Central memory CD8-positive, alpha-beta T cell (primary cell): ENCODE measurements at regions not wholly inside any gene's neighbourhood (a gene's known extent, or its start where the extent isn't known, plus 50 kb on each side); places are given as distances from the start of the nearest gene placed in this dataset.

Experiments used
- ATAC-seq: fragments of 150-1000 bp; cut with Tn5 transposase; replicated peaks from 2 replicates; pipeline ENCODE4 v1.10.0; 2022; ENCODE audit warnings: mild to moderate bottlenecking, moderate FRiP score, moderate number of reproducible peaks; ENCODE audit not compliant: poor library complexity, severe bottlenecking; ENCODE audit errors: extremely low read depth
- DNase-seq, 2 donors: peaks; one replicate each; pipeline ENCODE4 v3.0.0; 2021; ENCODE audit warnings: low spot score in 2 of 2
- H3K27ac Mint-ChIP-seq: one replicate; pipeline ENCODE4 v1.8.0; 2022; ENCODE audit warnings: low read depth, mild to moderate bottlenecking, moderate library complexity, mixed read lengths
- H3K27me3 Mint-ChIP-seq: one replicate; pipeline ENCODE4 v1.8.0; 2022; ENCODE audit warnings: mixed read lengths
- H3K36me3 Mint-ChIP-seq: one replicate; pipeline ENCODE4 v1.8.0; 2022; ENCODE audit warnings: mild to moderate bottlenecking, moderate library complexity, mixed read lengths; ENCODE audit not compliant: insufficient read depth
- H3K4me1 Mint-ChIP-seq: one replicate; pipeline ENCODE4 v1.8.0; 2022; ENCODE audit warnings: mixed read lengths
- H3K4me3 Mint-ChIP-seq: one replicate; pipeline ENCODE4 v1.8.0; 2022; ENCODE audit warnings: mild to moderate bottlenecking, moderate library complexity, mixed read lengths
- H3K9me3 Mint-ChIP-seq: one replicate; pipeline ENCODE4 v1.8.0; 2022; ENCODE audit warnings: mixed read lengths

DNA sequence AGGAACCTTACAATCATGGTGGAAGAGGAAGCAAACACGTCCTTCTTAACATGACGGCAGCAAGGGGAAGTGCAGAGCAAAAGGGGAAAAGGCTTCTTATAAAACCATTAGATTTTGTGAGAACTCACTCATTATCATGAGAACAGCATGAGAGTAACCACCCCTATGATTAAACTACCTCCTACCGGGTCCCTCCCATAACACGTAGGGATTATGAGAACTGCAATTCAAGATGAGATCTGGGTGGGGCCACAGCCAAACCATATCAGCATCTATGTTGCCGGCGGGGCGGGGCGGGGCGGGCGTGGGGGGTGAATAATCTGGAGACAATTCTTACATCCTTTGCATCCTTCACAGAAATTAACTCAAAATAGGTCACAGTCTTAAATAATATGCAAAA lies 58.8 kb upstream of the GFPT2 start:
- no peak for DNase-seq
- Mint-ChIP-seq H3K27me3 (peaks cover 9% of the 10 kb centered on the region), H3K4me1 (no peaks in the 10 kb centered on the region), H3K36me3 (no peaks in the 10 kb centered on the region), H3K9me3 (peaks cover 6% of the 10 kb centered on the region), H3K27ac (no peak overlapping the region), H3K4me3 (no peak overlapping the region)
- no peak for ATAC-seq

DNA sequence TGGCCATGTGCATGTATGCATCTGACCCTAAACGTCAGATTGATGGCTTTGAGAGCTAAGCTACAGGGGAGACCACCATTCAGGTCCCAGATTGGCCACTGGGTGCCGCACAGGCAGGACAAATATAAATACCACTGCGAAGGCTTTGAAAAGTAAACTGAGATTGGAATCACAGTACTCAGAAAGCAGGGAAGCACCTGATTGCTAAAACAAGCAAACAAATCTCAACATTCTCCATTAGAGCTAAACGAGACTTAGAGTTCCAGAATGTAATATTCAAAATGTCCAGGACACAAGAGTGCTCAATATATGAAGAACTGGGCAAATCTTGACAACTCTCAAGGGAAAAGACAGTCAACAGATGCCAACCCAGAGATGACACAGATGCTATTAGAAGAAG lies 61.0 kb upstream of the GFPT2 start:
- Mint-ChIP-seq H3K4me1 (no peaks in the 10 kb centered on the region), H3K27me3 (peaks cover 19% of the 10 kb centered on the region), H3K4me3 (no peak overlapping the region), H3K27ac (no peak overlapping the region), H3K9me3 (peaks cover 6% of the 10 kb centered on the region), H3K36me3 (no peaks in the 10 kb centered on the region)
- DNase-seq (no peak), ATAC-seq (no peak)

DNA sequence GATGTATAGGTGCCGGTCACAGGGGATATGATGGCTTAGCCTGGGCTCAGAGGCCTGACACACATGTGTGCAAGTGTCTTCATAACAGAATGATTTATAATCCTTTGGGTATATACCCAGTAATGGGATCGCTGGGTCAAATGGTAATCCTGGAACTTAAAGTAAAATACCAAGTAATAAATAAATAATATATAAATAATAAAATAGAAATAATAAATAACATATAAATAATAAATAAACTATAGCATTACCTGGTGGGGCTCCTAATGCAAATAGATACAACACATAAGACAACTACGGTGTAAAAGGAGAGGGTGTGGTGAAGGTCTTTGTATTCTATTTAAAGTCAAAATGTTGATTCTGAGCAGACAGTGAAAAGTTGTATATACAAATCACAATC lies 68.5 kb upstream of the GFPT2 start:
- Mint-ChIP-seq H3K36me3 (no peaks in the 10 kb centered on the region), H3K4me1 (no peaks in the 10 kb centered on the region), H3K27ac (no peak overlapping the region), H3K9me3 (no peaks in the 10 kb centered on the region), H3K4me3 (no peak overlapping the region), H3K27me3 (peaks cover 23% of the 10 kb centered on the region)
- no peak for DNase-seq
- ATAC-seq, result no peak

DNA sequence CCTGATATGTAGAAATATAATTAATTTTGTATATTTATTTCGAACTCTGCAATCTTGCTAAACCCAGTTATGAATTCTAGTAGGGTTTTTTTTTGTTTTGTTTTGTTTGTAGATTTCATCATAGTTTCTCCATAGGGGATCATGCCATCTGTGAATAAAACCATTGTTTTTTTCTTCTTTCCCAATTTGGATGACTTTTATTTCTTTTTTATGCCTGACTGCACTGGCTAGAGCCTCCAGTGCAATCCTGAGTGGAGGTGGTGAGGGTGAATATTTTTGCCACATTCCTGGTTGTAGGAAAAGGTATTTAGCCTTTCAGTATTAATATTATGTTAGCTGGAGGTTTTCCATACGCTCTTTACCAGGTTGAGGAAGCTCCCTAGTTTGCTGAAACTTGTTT lies 70.0 kb upstream of the GFPT2 start:
- H3K36me3 Mint-ChIP-seq, result no peaks in the 10 kb centered on the region
- DNase-seq (no peak), ATAC-seq (no peak)
- no peak overlapping the region for H3K27ac Mint-ChIP-seq
- H3K4me1 Mint-ChIP-seq, result no peaks in the 10 kb centered on the region
- peaks cover 14% of the 10 kb centered on the region for H3K27me3 Mint-ChIP-seq
- no peak overlapping the region for H3K4me3 Mint-ChIP-seq
- no peaks in the 10 kb centered on the region for H3K9me3 Mint-ChIP-seq

DNA sequence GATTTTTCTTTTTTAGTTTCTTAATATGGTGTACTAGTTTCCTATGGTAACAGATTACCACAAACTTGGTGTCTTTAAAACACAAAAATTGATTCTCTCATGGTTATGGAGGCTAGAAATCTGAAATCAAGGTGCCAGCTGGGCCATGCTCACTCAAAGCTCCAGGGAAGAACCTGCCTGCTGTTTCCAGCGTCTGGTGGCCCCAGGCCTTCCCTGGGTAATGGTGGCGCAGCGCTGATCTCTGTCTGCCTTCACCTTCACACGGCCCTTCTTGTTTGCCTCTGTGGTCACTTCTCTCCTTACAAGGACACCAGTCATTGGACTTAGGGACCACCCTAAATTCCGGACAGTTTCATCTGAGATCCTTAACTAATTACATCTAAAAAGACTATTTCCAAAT lies 70.5 kb upstream of the GFPT2 start:
- ATAC-seq (no peak), DNase-seq (no peak)
- Mint-ChIP-seq H3K9me3 (no peaks in the 10 kb centered on the region), H3K4me3 (no peak overlapping the region), H3K36me3 (no peaks in the 10 kb centered on the region), H3K27me3 (peaks cover 13% of the 10 kb centered on the region), H3K27ac (no peak overlapping the region), H3K4me1 (no peaks in the 10 kb centered on the region)

DNA sequence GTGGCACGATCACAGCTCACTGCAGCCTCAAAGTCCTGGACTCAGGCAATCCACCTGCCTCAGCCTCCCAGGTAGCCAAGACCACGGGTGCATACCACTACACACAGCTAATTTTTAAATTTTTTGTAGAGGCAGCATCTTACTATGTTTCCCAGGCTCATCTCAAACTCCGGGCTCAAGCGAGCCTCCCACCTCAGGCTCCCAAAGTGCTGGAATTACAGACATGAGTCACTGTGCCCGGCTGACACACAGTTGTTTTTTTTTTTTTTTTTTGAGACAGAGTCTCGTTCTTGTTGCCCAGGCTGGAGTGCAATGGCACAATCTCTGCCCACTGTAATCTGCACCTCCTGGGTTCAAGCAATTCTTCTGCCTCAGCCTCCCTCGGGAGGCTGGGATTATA lies 70.1 kb upstream of the CNOT6 start:
- peaks cover 13% of the 10 kb centered on the region for H3K27me3 Mint-ChIP-seq
- H3K27ac Mint-ChIP-seq, result no peak overlapping the region
- H3K9me3 Mint-ChIP-seq, result no peaks in the 10 kb centered on the region
- ATAC-seq (no peak), DNase-seq (no peak)
- H3K4me1 Mint-ChIP-seq, result no peaks in the 10 kb centered on the region
- no peaks in the 10 kb centered on the region for H3K36me3 Mint-ChIP-seq
- H3K4me3 Mint-ChIP-seq, result no peak overlapping the region

DNA sequence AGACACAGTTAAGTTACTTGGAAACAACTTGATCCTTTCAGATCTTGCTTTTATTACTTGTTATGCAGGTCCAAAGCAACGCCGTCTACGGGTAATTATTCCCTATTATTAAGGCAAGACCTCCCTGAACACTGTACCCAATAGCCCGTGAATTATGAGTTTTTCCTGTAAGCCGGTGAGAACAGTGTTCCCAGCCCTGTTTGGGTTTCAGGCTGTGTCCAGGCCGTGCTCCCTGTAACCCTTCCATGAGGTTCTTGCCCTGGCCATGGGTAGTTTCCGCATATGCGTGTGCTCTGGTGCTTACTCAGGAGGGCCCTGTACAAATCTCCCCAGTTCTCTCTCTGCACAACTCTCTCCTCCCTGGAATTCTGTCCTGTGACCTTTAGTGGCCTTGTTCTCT lies 65.6 kb upstream of the CNOT6 start:
- Mint-ChIP-seq H3K4me3 (no peak overlapping the region), H3K27ac (no peak overlapping the region), H3K9me3 (no peaks in the 10 kb centered on the region), H3K4me1 (peaks cover 8% of the 10 kb centered on the region), H3K36me3 (no peaks in the 10 kb centered on the region), H3K27me3 (peaks cover 13% of the 10 kb centered on the region)
- no peak for ATAC-seq
- DNase-seq, result no peak

DNA sequence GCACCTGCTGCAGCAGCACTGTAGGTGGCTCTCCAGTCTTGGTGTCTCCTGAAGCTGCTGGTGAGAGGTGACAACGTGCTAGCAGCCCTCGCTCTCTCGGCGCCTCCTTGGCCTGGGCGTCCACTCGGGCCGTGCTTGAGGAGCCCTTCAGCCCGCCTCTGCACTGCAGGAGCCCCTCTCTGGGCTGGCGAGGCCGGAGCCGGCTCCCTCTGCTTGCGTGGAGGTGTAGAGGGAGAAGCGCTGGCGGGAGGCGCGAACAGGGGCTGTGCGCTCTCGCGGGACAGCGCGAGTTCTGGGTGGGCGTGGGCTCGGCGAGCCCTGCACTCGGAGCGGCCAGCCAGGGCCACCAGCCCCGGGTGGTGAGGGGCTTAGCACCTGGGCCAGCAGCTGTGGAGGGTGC lies 62.2 kb upstream of the CNOT6 start:
- Mint-ChIP-seq H3K9me3 (no peaks in the 10 kb centered on the region), H3K27ac (no peak overlapping the region), H3K36me3 (no peaks in the 10 kb centered on the region), H3K4me1 (peaks cover 9% of the 10 kb centered on the region), H3K4me3 (no peak overlapping the region), H3K27me3 (peaks cover 13% of the 10 kb centered on the region)
- DNase-seq, result no peak
- ATAC-seq, result no peak

DNA sequence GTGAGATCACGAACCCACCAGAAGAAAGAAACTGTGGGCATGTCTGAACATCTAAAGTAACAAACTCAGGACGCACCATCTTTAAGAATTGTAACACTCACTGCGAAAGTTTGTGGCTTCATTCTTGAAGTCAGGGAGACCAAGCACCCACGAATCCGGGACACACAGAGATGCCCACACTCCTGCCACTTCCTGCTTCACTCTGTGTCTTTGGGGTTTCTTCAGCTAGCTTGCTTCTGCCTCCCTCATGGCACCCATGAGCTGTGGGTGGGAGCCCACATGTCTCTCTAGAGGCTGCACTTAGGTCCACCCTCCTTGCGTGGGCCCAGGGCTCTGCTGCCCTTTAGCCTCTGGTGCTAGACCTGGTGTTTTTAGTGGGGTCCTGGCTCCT lies 61.2 kb upstream of the CNOT6 start:
- Mint-ChIP-seq H3K27me3 (peaks cover 13% of the 10 kb centered on the region), H3K4me1 (peaks cover 9% of the 10 kb centered on the region), H3K36me3 (no peaks in the 10 kb centered on the region), H3K9me3 (no peaks in the 10 kb centered on the region), H3K4me3 (no peak overlapping the region), H3K27ac (peak overlapping the region; percentile 29)
- peak in 1 of 2 donors; percentile 11 for DNase-seq
- ATAC-seq, result peak; percentile 80

DNA sequence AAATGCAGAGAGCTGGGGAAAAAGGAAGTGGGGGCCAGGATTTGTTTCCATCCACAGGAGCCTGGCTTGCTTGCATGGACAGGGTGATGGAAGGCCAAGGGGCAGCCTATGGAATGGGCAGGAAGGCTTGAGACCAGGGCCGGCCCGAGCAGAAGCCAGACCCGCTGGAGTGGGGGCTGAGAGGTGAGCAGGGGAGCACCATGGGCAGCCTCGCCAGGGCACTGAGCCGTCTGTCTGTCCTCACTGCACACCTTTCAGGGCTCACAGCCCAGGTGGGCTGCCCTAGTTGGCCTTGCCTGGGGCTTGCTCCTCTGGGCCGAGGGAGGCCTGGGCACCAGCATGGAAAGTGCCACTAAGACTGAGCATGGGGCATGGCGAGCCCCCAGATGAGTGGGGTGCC lies 58.6 kb upstream of the CNOT6 start:
- no peaks in the 10 kb centered on the region for H3K9me3 Mint-ChIP-seq
- H3K4me1 Mint-ChIP-seq, result peaks cover 14% of the 10 kb centered on the region
- ATAC-seq (no peak), DNase-seq (no peak)
- H3K36me3 Mint-ChIP-seq, result no peaks in the 10 kb centered on the region
- H3K27me3 Mint-ChIP-seq, result peaks cover 19% of the 10 kb centered on the region
- H3K4me3 Mint-ChIP-seq, result no peak overlapping the region
- H3K27ac Mint-ChIP-seq, result no peak overlapping the region

DNA sequence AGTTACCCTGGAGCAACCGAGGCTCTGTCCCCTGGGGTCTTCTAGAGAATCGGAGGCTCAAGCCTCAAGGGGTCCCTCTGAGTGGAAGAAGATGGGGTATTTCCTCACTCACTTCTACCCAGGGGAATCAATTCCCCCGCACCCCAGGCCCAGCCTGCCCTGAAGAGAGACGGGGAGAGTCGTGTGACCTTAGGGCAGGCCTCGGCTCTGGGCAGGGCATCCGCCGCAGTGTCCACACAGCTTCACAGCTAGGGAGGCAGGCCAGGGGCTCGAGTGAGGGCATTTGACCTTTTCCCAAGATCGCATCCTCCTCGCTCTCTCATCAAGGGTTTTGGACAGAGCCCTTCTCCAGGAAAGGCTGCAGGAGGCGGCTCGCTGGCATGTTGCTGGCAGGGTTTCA lies 57.9 kb upstream of the CNOT6 start:
- no peak for ATAC-seq
- Mint-ChIP-seq H3K36me3 (no peaks in the 10 kb centered on the region), H3K27me3 (peaks cover 22% of the 10 kb centered on the region), H3K4me1 (peaks cover 14% of the 10 kb centered on the region), H3K27ac (no peak overlapping the region), H3K9me3 (no peaks in the 10 kb centered on the region), H3K4me3 (no peak overlapping the region)
- DNase-seq, result no peak

DNA sequence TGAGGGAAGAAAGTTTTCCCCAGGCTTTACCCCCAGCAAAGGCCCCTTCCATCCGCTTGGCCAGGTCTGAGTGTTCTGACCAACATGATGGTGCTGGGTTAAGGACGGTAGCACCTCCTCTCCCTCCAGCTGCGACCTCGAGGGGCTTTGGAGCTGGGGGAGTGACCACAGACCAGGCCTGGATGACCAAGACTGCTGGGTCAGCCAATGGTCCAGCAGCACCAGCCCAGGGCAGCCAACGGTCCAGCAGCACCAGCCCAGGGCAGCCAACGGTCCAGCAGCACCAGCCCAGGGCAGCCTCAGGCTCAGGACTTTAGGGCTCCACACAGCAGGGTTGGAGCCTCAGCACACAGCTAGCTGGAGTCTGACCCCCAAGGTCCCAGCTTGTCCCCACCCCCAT lies 57.2 kb upstream of the CNOT6 start:
- Mint-ChIP-seq H3K27ac (no peak overlapping the region), H3K9me3 (no peaks in the 10 kb centered on the region), H3K4me1 (peaks cover 14% of the 10 kb centered on the region), H3K27me3 (peaks cover 22% of the 10 kb centered on the region), H3K4me3 (no peak overlapping the region), H3K36me3 (no peaks in the 10 kb centered on the region)
- DNase-seq (no peak), ATAC-seq (no peak)

DNA sequence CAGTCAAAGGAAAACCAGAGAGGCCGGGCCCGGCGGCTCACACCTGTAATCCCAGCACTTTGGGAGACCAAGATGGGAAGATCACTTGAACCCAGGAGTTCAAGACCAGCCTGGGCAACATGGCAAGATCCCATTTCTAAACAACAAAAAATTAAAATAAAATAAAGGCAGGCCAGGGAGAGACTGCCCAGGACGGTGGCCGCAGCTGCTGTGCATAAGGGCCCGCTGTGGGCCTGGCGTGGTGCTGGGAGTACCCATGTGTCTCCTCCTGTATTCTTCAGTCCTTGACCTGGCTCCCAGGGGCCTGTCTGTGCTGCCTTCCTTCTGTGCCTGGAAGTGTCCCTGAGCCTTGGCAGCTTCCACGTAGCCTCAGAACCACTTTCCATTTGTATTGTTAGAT lies 56.8 kb upstream of the CNOT6 start:
- Mint-ChIP-seq H3K27ac (no peak overlapping the region), H3K4me1 (peaks cover 14% of the 10 kb centered on the region), H3K9me3 (no peaks in the 10 kb centered on the region), H3K36me3 (no peaks in the 10 kb centered on the region), H3K4me3 (no peak overlapping the region), H3K27me3 (peaks cover 22% of the 10 kb centered on the region)
- DNase-seq (no peak), ATAC-seq (no peak)
